Sigmoid colon (tissue), 6 donors: ENCODE measurements at regions not wholly inside any gene's neighbourhood (a gene's known extent, or its start where the extent isn't known, plus 50 kb on each side); places are given as distances from the start of the nearest gene placed in this dataset.

Experiments used
- DNase-seq: peaks from one replicate; pipeline ENCODE4 v3.0.0-alpha.2; 2019
- H3K27ac ChIP-seq, 4 donors: fragments of 200-600 bp; sonication (generic); one replicate each; pipeline ENCODE4 v1.5.1; 2016 to 2019; ENCODE audit warnings: mild to moderate bottlenecking in 1 of 4
- H3K27me3 ChIP-seq, 3 donors: fragments of 200-600 bp; sonication (generic); one replicate each; pipeline ENCODE4 v1.5.1; 2019; ENCODE audit warnings: mild to moderate bottlenecking in 1 of 3
- H3K36me3 ChIP-seq, 4 donors: fragments of 200-600 bp; sonication (generic); one replicate each; pipeline ENCODE4 v1.5.1; 2016 to 2019
- H3K4me1 ChIP-seq, 4 donors: fragments of 200-600 bp; sonication (generic); one replicate each; pipeline ENCODE4 v1.5.1; 2017 to 2019
- H3K4me3 ChIP-seq, 4 donors: fragments of 200-600 bp; sonication (generic); one replicate each; pipeline ENCODE4 v1.5.1; 2017 to 2019; ENCODE audit warnings: mild to moderate bottlenecking in 2 of 4, moderate library complexity in 1 of 4
- H3K9me3 ChIP-seq, 4 donors: fragments of 200-600 bp in 3 of 4; sonication (generic) in 3 of 4; one replicate each; pipeline versions ENCODE4 v1.5.1 to v1.6.1; 2013 to 2019
- CTCF ChIP-seq, 4 experiments: fragments of 450-650 bp in 3 of 4; fragments of 200-600 bp in 1 of 4; IDR thresholded peaks; one replicate each; pipeline ENCODE4 v1.5.1; 2016 to 2019; ENCODE audit warnings: antibody characterized with exemption in 4 of 4, mild to moderate bottlenecking in 3 of 4, moderate library complexity in 2 of 4
- EP300 ChIP-seq, 4 donors: sonication (generic); formaldehyde crosslinking; IDR thresholded peaks; one replicate each; pipeline ENCODE4 v1.6.1; 2017; ENCODE audit warnings: antibody characterized with exemption in 4 of 4
- POLR2A ChIP-seq, 2 donors: fragments of 450-650 bp; IDR thresholded peaks; one replicate each; pipeline ENCODE4 v1.6.1; 2016; ENCODE audit warnings: antibody characterized with exemption in 2 of 2, mild to moderate bottlenecking in 2 of 2, moderate library complexity in 2 of 2
- POLR2AphosphoS5 ChIP-seq, 4 donors: sonication (generic); formaldehyde crosslinking; IDR thresholded peaks; one replicate each; pipeline ENCODE4 v1.6.1; 2017; ENCODE audit warnings: antibody characterized with exemption in 4 of 4
- WGBS, 2 donors: extraction: QIAGEN DNeasy Blood & Tissue Kit; methylation state at CpG; one replicate each; pipeline ENCODE4 v1.1.7; 2013; 5-methylcytosine and 5-hydroxymethylcytosine counted together
- intact Hi-C: fragments of 100-400 bp; cut with DNase I; formaldehyde crosslinking; loops from one replicate; pipeline ENCODE4 v1.15.1; 2023
- donor health status: healthy with polysubstance abuse.
- donor health status: healthy.

GRCh38 chr13:99883805-99884204 lies 87.8 kb downstream of the ZIC5 start:
- H3K36me3 ChIP-seq, result no peaks in the 10 kb centered on the region
- TF ChIP-seq CTCF (IDR thresholded peaks at IDR 0.05) (no peak), EP300 (IDR thresholded peaks at IDR 0.05) (no peak), POLR2A (IDR thresholded peaks at IDR 0.05) (no peak), POLR2AphosphoS5 (IDR thresholded peaks at IDR 0.05) (no peak)
- H3K4me3 ChIP-seq, result no peak overlapping the region
- 93 to 97% methylated on average over 2 of the region's 2 CpGs for WGBS, 2 donors
- intact Hi-C loops, result no loop called here
- H3K27ac ChIP-seq, result no peak overlapping the region
- no peaks in the 10 kb centered on the region for H3K4me1 ChIP-seq
- H3K27me3 ChIP-seq, result no peaks in the 10 kb centered on the region
- DNase-seq, result no peak
- H3K9me3 ChIP-seq, result no peaks in the 10 kb centered on the region

DNA sequence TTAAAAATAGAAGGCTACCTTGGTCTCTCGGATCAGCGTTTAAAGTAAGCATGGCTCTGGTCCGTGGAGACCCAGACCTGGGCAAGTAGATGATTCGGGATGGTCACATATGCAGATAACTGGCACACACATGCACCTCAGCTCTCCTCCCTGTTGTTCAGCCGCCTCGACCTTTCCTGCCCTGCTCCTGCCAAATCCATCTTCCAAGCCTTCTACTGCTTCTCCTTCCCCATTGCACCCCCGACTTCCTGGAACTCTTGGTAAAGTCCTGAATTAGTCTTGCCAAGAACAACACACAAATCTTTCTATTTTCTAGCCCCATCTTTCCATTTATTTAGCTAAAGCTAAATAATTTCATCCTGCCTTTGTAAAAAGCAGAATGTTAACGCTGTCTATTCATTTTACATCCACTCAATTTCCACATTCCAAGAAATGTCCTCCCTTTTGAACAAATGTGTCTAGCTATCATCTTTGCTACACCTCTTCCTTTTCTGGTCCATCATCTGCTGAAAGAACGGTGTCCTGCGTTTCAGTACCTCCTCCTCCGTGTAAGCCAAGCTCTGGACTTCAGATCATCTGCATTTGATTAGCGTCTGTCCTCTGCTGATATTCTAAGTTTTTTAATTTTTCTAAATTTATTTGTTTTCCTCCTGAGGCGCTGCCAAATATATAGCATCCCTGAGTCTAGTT lies 92.5 kb downstream of the ZIC5 start:
- H3K9me3 ChIP-seq, result no peaks in the 10 kb centered on the region
- H3K27ac ChIP-seq, result no peak overlapping the region
- H3K27me3 ChIP-seq, result no peaks in the 10 kb centered on the region
- 84 to 91% methylated on average over 13 of the region's 13 CpGs for WGBS, 2 donors
- TF ChIP-seq CTCF (IDR thresholded peaks at IDR 0.05) (no peak), EP300 (IDR thresholded peaks at IDR 0.05) (no peak), POLR2A (IDR thresholded peaks at IDR 0.05) (no peak), POLR2AphosphoS5 (IDR thresholded peaks at IDR 0.05) (no peak)
- H3K4me1 ChIP-seq, result no peaks in the 10 kb centered on the region
- no peaks in the 10 kb centered on the region for H3K36me3 ChIP-seq
- DNase-seq, result no peak
- H3K4me3 ChIP-seq, result no peak overlapping the region
- intact Hi-C loops, result no loop called here

GRCh38 chr13:99876651-99877050 lies 94.9 kb downstream of the ZIC5 start:
- Histone ChIP-seq H3K4me3 (no peak overlapping the region), H3K36me3 (no peaks in the 10 kb centered on the region), H3K9me3 (no peaks in the 10 kb centered on the region), H3K27ac (no peak overlapping the region), H3K27me3 (no peaks in the 10 kb centered on the region), H3K4me1 (no peaks in the 10 kb centered on the region)
- DNase-seq, result no peak
- TF ChIP-seq CTCF (IDR thresholded peaks at IDR 0.05) (no peak), EP300 (IDR thresholded peaks at IDR 0.05) (no peak), POLR2AphosphoS5 (IDR thresholded peaks at IDR 0.05) (no peak), POLR2A (IDR thresholded peaks at IDR 0.05) (no peak)
- 91 to 92% methylated on average over 5 of the region's 5 CpGs for WGBS, 2 donors
- intact Hi-C loops, result no loop called here

DNA sequence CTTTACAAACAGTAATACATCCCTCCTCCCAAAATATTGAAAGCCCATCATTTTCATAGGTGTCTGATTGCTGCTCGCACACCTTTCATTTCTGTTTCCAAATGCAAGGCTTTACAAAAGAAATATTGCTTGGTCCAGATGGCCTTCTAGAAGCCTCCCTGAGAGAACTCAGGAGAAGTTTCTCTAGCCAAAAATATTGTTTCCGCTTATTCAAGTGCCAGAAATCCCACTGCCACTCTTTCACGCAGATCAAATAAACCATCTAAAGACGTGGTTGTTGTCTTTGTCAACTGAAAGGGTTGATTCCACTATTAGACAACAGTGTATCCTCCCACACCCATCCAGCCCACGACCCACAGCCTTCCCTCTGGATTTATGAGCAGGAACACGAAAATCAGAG lies 96.2 kb downstream of the ZIC5 start:
- no peaks in the 10 kb centered on the region for H3K27me3 ChIP-seq
- no peak overlapping the region for H3K27ac ChIP-seq
- intact Hi-C loops, result no loop called here
- H3K36me3 ChIP-seq, result no peaks in the 10 kb centered on the region
- no peak overlapping the region for H3K4me3 ChIP-seq
- WGBS, 2 donors, result 86 to 89% methylated on average over 6 of the region's 6 CpGs
- DNase-seq, result no peak
- no peaks in the 10 kb centered on the region for H3K4me1 ChIP-seq
- TF ChIP-seq EP300 (IDR thresholded peaks at IDR 0.05), result no peak
- no peak for TF ChIP-seq POLR2A (IDR thresholded peaks at IDR 0.05)
- no peak for TF ChIP-seq CTCF (IDR thresholded peaks at IDR 0.05)
- TF ChIP-seq POLR2AphosphoS5 (IDR thresholded peaks at IDR 0.05), result no peak
- H3K9me3 ChIP-seq, result no peaks in the 10 kb centered on the region
